Activated CD4-positive, alpha-beta T cell treated with anti-CD3 and anti-CD28 coated beads for 24 hours (primary cell): ENCODE measurements at regions not wholly inside any gene's neighbourhood (a gene's known extent, or its start where the extent isn't known, plus 50 kb on each side); places are given as distances from the start of the nearest gene placed in this dataset.
A peak's percentile ranks its signal among the peaks of the same experiment; 100 is the strongest.
"Not testable (repeated sequence)": the region's sequence is repeated elsewhere in the genome, so short reads cannot be mapped to it uniquely, and the experiment has no call there.

Source experiments
- DNase-seq, 2 donors: peaks; one replicate each; pipeline ENCODE4 v3.0.0-alpha.2; 2020; ENCODE audit warnings: low read depth in 2 of 2

DNA sequence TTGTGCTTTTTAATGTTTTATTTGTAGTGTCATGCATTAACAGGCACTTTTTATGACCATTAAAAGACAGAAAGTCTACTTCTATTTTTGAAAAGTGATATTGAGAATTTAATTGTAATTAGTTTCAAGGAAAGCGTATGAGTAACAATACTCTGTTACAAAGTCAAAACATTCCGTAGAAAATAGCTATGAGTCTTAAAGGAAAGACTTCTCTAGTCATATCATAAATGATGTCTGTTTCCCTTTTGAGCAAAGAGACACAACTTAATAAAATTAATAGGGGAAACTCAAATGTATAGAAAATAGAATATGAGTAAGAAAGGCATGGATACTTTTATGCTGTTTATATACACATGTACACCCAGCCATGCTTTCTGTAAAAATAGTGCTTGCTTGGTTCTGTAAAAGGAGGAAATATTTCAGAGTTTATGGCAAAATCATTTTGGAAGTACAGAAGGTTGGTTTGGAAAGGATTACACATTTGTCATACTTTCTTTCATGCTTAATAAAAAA is 107.8 kb upstream of the AHI1 start:
- no peak for DNase-seq

DNA sequence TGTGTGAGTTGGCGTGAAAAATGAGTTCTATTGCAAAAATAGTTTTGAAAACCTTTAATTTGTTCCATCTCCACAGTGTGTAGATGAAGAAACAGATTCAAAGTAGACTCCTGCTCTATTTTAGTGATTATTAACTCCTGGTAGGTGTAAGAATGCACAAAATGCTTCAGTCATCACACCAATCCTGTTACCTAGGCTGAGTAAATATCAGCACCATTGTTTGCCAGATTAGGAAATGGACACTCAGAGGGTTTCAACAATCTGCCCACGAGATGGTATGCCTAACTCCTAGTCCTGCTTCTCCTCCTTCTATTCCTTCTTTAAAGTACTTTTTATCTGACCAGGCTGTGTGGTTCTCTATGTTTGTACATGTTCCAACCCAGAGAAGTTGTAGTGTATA is 108.9 kb upstream of the AHI1 start:
- no peak for DNase-seq

DNA sequence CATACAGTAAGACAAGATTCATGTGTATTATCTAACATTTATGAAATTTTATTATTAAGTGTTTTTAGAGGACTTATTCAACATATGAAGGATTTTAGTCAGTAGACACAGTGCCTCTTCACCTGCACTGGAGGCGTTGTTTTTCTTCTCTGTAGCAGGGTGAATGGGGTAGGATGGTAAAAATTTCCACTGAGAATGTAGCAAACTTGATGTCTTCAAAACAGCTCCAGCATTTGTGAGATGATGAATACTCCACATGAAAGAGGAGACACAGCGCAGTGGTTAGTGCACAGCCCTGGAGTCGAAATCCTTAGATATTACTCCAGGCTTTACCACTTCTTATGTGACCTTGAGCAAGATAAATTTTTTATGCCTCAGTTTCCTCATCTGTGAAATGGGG is 110.5 kb upstream of the AHI1 start:
- DNase-seq: no peak

DNA sequence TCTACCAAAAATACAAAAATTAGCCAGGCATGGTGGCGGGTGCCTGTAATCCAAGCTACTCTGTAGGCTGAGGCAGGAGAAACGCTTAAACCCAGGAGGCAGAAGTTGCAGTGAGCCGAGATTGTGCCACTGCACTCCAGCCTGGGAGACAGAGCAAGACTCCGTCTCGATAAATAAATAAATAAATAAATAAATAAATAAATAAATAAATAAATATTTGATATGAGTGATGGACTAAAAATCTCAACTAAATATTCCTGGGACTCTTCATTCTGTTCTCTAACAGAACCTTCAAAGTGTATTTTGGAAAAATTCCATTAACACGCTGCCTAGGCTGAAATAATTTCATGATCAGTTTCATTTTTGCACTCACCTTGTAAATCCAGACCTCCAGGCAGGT is 112.7 kb upstream of the AHI1 start:
- DNase-seq: not testable (repeated sequence)

DNA sequence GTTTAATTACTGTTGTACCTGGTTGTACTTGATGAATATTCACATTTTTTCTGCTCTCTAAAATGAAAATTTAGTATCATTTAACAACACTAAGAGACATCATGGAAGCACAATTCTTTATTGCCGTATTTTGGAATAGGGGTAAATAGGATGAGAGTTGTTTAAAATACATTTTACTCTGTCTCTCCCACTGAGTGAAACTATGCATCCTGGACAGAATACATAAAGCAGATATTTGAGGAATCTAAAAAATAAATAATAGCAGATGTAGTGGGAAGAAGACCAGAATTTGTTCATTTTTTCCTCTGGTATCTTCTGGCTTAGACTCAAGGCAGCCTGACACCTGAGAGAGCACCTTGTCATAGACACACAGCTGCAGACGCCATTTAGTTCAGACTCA is 119.1 kb upstream of the AHI1 start:
- no peak for DNase-seq

DNA sequence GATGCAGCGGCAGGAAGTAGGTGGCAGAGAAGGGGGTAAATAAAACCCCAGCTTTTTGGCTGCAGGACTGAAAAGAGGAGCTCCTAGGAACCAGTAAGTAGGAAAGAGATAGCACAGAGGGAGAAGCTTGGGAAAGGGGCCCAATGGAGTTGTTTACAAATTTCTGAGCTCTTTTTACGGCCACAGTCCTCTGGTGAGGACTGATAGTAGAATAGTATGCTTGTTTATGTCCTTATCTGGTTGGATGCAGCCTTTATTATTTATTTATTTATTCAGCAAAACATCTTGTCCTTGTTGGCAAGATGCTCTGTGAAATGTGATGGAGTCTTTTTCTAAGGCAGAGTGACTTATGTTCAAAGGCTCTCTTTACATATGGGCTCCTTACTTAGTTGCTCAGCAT is 119.7 kb upstream of the AHI1 start:
- DNase-seq: no peak

DNA sequence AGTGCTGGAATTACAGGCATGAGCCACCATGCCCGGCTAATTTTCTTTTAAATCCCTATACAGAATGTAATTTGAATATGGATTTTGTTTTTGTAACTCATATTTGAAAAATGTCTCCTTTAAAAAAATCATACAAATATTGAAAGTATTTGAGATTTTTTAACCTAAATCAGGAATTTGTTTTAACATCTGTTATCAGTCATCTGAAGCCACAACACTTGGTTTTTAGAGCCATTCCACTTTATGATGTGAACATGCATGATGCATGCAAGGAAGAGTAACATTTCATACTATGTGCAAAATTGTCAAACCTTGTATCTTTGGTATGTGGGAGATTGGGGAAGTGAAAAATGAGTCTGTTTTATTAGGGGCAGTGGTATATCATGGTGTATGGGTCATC is 124.5 kb upstream of the AHI1 start:
- DNase-seq: no peak

DNA sequence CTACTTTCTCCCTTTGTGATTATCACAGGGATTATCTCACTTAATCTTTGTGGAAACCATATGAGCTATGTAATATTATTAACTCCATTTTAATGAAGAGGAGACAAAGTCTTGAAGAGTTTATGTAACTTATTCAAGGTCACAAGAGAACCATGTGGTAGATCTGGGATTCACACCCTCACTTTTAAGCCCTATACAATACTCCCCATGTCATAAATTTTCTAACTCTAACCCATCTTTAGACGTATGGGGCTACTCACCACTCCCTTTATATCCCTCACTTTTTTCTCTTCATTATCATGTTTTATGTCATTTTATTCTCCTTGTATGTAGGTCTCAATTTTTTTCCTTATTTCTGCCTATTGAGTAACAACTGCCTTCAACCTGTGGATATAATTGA is 126.4 kb upstream of the AHI1 start:
- no peak for DNase-seq

DNA sequence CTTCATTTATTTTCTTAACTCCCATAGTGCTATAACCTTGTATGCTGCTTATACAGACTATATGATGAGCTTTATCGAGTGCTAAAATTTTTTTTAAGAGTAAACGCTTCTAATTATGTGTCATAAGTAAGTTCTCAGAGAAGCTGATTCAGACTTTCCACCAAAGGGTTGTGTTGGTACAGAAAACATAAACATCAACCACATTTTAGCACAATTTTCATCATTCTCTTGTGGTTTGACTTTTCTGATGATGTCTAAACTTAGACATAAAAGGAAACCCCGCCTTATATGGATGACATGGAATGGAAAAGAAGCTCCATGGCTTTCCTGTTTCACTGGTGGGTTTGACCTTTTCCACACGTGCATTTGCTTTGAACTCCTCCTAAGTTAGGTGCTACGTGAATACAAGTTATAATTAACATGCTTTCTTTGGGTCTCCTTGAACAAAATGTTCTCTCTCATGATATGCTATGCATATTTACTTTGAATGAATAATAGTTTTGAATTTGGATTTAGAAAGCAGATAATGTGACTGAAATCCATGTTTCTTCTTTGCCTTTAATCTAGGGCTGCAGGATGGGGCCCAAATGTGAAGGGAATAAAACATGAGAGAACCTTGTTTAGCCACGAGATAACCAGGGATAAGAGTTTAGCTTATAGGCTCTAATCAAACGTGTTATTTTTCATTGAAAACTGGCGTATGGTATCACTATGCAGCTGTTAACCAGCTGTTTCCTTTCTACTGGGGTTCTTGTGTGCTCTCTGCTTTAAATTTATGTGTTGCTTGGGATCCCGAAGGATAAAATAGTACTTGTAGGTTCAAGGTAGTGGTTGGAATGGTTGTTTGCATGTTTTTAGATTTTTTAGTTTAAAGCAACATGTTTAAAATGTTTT is 127.1 kb upstream of the AHI1 start:
- DNase-seq: no peak

DNA sequence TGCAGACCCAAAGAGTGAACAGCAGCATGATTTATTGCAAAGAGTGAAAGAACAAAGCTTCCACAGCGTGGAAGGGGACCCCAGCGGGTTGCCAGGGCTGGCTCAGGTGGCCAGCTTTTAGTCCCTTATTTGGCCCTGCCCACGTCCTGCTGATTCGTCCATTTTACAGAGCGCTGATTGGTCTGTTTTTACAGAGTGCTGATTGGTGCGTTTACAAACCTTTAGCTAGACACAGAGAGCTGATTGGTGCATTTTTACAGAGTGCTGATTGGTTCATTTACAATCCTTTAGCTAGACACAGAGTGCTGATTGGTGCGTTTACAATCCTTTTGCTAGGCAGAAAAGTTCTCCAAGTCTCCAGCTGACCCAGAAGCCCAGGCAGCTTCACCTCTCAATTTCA is 128.5 kb upstream of the AHI1 start:
- not testable (repeated sequence) for DNase-seq

DNA sequence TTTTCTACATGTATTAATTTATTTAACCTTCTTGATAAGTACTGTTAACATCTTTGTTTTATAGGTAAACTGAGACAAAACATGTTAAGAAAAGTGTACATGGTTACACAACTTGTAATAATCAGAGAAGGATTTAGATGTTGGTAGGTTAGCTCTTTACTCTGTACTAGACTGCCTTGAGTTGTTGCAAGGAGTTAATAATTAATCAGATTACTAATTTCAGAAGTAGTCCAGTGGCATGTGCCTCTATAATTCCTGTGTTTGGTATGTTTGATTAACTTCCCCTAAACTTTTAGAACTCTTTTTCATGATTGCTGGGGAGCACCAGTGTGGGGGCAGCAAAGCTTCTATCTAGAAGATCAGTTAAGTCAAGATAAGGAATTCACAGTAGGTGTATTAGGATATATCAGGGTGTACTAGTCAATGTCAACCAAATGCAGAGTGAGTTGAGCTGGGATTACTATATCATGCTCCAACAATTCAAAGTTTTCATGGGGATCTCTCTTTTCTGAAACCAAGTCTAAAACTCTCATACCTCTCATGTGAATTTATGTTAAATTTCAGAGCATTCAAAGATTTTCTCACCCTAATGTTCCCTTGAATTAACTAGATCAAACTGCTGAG is 129.7 kb upstream of the AHI1 start:
- DNase-seq: no peak

DNA sequence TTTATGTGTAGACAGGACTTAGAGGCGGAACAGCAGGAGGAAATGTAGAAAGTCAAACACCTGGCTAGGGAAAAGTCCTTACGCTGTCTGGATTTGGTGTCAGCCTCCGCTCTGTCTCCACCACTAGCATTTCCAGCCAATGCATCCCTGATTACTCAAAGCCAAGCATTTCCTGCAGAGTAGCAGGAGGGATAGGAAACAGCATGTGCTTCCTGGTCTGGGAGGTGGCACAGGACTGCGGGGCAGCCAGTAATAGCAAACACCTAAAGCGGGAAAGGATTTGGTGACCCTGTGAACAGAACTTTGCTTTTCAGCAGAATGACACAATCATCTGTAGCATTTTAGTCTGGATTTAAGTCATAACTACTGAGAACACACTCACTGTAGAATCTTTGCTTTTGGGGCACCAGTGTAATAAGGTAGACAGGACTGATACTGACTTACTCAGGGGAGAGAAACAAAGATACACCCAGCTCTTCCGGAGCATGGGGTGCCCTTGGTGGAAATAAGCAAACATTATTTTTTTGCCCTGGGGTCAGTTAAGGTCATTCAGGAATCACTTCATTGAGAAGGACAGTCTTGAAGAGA is 133.3 kb upstream of the AHI1 start:
- no peak for DNase-seq

DNA sequence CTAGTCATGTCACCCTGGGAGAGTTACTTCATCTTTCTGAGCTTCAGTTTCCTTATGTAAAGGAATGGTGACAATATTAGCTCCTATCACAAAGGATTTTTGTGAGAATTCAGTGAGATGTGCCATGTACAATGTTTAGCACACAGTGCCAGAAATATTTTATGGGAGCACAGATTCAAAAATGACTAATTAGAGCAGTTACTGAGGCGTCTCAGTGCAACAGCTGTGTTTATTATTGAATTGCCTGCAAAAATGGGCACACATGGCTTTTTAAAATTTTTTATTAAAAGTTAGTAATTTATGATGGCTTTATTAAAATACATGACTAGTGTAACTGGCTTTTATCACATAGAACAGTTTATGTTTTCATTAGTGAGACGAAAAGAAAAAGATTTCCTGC is 134.3 kb upstream of the AHI1 start:
- DNase-seq: no peak

DNA sequence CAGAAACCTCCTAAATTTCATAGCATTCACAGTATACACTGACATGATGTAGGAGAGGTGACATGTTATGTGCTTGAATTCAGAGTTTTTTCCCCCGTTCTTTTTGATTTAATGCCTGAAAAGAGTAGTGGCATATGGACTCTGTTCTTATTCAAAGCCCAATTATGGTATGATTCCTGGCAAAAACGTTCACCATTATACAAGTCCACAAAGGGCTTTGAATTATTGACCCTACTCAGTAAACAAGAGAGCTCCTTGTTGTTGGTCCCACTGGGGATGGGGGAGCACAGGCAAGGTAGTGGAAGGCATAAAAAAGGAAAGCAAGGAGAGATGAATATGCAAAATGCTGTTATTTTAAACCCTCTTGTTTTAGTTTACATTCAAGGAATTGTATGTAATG is 136.0 kb upstream of the AHI1 start:
- DNase-seq: no peak

DNA sequence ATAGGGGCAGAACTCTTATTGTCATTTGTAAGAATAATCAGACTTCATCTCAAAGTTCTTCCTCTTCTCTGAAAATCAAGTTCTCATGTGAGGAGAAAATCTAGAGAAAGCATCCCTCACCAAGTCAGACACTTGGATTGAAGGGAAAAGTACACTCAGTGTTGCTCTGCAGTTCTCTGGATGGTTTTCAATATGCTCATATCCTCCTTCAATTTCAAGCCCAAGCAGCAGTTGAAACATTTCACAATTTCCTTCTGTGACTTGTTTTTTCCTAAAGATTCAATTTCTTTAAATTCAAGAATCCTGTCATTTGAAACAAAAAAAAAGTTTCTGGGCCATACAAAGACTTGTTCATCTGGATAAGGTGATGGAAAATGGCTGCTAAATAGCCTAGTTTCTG is 140.2 kb upstream of the AHI1 start:
- DNase-seq: no peak

DNA sequence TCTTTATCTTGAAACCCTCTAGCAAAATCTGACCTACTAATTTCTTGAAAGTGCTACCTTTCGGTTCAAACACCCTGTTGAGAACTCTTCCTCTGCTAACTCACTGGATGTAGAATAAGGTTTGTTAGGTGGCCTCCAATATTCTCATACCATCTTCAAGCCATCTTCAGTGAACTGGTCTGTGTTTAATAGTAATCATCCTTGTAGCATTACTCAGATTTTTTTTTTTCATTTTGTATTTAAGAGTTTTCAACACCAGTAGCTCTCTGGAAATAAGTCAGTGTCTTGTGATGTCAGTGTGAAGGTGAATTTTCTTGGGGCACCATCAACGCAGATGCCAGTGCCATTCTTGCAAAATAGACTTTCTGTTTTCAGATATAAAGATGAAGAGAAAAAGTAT is 140.6 kb upstream of the AHI1 start:
- no peak for DNase-seq

DNA sequence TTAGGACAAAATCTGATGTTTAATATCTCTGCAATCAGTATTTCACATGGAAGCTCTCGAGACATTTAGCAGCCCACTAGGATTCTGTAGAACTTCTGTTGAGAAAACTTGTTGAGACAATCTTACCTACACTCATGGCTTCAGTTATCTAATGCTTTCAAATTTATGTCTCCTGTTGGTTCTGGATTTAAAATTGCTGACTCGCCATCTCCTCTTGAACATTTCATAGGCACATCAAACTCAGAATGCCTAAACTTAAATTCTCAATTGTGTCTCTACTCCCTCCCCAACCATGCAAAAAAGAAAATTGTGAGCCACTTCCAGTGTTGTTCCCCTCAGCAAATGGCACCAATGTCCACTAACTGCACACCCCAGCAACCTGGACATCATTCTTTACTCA is 142.5 kb upstream of the AHI1 start:
- DNase-seq: no peak

DNA sequence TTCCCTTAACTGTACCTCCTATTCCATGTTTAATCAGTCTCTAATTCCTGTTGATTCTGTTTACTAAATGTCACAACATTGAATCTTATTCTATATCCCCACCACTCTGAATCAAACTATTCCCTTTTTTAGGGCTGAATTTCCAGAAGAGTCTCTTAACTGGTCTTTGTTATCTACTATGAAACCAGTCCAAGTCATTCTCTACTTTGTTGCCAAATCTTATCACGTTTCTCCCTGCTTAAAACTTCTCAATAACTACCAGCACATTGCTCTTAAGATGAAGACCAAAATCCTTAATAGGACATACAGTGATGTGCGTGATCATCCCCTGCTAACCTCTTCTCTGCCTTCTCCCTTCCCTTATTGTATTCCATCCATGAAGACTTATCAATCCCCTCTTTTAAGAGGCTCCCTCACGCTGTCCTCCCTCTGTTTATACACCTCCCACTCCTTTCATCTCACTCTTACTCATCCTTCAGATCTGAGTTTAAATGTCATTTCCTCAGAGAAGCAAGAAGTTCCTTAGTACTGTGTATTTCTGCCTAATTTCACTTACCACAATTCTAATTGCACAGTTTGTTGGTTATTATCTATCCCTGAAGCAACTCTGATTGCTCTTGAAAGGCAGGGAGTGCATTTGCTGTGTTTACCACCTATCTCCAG is 143.0 kb upstream of the AHI1 start:
- no peak for DNase-seq

DNA sequence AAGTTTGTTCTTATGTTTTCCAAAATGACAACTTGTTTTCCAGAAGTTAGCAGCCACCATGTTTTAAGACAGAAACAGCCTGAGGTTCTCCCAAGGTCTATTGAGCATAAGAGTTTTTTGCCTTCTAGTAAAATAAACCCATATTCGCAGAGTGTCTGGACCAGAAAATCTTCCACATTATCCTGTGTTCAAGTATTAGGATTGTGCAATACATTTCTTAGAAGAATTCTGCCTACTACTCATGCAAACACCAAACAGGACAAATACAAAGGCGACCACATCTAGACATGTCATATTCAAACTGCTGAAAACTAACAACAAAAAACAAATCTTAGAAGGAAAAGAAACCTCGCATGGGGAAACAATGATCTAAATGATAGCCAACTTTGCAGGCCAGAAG is 145.4 kb upstream of the AHI1 start:
- no peak for DNase-seq

DNA sequence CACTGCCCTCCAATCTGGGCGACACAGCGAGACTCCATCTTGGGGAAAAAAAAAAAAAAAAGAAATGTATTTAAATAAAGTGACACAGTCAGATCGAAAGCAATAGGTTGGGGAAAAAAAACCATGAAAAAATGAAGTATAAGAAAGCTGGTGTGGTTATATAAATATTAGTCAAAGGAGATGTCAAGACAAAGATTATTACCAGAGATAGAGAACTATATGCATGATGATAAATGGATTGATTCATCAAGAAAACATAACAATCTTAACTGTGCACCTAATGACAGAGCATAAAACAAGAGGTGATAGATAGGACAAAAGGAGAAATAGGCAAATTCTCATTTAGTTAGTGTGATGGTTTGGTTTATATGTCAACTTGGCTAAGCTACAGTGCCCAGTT is 146.9 kb upstream of the AHI1 start:
- no peak for DNase-seq

DNA sequence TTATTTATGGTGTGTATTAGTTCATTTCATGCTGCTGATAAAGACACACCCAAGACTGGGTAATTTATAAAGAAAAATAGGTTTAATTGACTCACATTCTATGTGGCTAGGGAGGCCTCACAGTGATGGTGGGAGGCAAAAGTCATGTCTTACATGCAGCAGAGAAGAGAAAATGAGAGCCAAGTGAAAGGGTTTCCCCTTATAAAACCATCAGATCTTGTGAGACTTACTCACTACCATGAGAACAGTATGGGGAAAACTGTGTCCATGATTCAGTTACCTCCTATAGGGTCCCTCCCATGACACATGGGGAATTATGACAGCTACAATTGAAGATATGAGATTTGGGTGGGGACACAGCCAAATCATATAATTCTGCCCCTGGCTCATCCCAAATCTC is 150.0 kb upstream of the AHI1 start:
- peak in 1 of 2 donors; percentile 18 for DNase-seq

DNA sequence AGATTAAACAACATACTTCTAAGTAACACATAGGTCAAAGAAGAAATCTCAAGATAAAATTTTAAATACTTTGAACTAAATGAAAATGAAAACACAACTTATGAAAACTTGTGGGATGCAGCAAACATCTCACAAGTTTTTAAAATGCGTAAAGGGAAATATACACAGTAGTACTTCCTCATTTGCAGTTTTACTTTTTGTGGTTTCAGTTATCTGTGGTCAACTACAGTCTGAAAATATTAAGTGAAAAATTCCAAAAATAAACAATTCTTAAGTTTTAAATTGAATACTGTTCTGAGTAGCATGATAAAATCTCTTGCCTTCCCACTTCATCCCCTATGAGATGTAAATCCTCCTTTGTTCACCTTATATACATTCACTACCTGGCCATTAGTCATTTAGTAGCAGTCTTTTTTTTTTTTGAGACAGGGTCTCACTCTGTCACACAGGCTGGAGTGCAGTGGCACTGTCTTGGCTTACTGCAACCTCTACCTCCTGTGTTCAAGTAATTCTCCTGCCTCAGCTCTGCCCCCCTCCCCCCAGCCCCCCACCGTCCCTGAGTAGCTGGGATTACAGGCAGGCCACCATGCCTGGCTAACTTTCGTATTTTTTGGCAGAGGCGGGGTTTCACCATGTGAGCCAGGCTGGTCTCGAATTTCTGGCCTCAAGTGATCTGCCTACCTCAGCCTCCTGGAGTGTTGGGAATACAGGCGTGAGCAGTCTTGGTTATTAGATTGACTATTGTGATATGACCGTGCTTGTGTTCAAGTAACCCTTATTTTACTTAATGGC is 154.6 kb upstream of the AHI1 start:
- DNase-seq: no peak
